ENCODE measurements at regions not wholly inside any gene's neighbourhood (a gene's known extent, or its start where the extent isn't known, plus 50 kb on each side); places are given as distances from the start of the nearest gene placed in this dataset.
"Not testable (repeated sequence)": the region's sequence is repeated elsewhere in the genome, so short reads cannot be mapped to it uniquely, and the experiment has no call there.

GRCh38 chr3:194879126-194879877, 193.6 kb downstream of the FAM43A start:
- Histone ChIP-seq H3K9me3 (ENCODE audit: low read depth, low read length) (peaks cover 8% of the 10 kb centered on the region), H3K27ac (no peak overlapping the region), H3K9ac (ENCODE audit: insufficient read length) (no peak overlapping the region), H3K4me3 (no peak overlapping the region), H3K36me3 (ENCODE audit: insufficient read depth, low read length) (no peaks in the 10 kb centered on the region)
- TF ChIP-seq FOXP2 (optimal IDR thresholded peaks at IDR 0.05; ENCODE audit: control extremely low read depth, extremely low read length, insufficient read depth) (no peak), EZH2 (IDR thresholded peaks at IDR 0.05) (no peak), POLR2AphosphoS5 (IDR thresholded peaks at IDR 0.05; ENCODE audit: borderline replicate concordance, low read depth, low read length) (no peak)
- DNase-seq (ENCODE audit: low read depth, low spot score), result no peak

GRCh38 chr3:194879991-194880939, 194.6 kb downstream of the FAM43A start:
- TF ChIP-seq FOXP2 (optimal IDR thresholded peaks at IDR 0.05; ENCODE audit: control extremely low read depth, extremely low read length, insufficient read depth) (no peak), EZH2 (IDR thresholded peaks at IDR 0.05) (no peak), POLR2AphosphoS5 (IDR thresholded peaks at IDR 0.05; ENCODE audit: borderline replicate concordance, low read depth, low read length) (no peak)
- Histone ChIP-seq H3K4me3 (no peak overlapping the region), H3K9ac (ENCODE audit: insufficient read length) (no peak overlapping the region), H3K9me3 (ENCODE audit: low read depth, low read length) (peaks cover 8% of the 10 kb centered on the region), H3K27ac (no peak overlapping the region), H3K36me3 (ENCODE audit: insufficient read depth, low read length) (no peaks in the 10 kb centered on the region)
- no peak for DNase-seq (ENCODE audit: low read depth, low spot score)

GRCh38 chr3:194880940-194881925, 195.6 kb downstream of the FAM43A start:
- no peak for TF ChIP-seq POLR2AphosphoS5 (IDR thresholded peaks at IDR 0.05; ENCODE audit: borderline replicate concordance, low read depth, low read length)
- TF ChIP-seq FOXP2 (optimal IDR thresholded peaks at IDR 0.05; ENCODE audit: control extremely low read depth, extremely low read length, insufficient read depth), result no peak
- TF ChIP-seq EZH2 (IDR thresholded peaks at IDR 0.05), result no peak
- H3K36me3 ChIP-seq (ENCODE audit: insufficient read depth, low read length), result no peaks in the 10 kb centered on the region
- no peak for DNase-seq (ENCODE audit: low read depth, low spot score)
- H3K27ac ChIP-seq, result no peak overlapping the region
- H3K9ac ChIP-seq (ENCODE audit: insufficient read length), result no peak overlapping the region
- H3K9me3 ChIP-seq (ENCODE audit: low read depth, low read length), result peaks cover 8% of the 10 kb centered on the region
- no peak overlapping the region for H3K4me3 ChIP-seq

- no peak for DNase-seq (ENCODE audit: low read depth, low spot score)
- no peak overlapping the region for H3K27ac ChIP-seq
- TF ChIP-seq FOXP2 (optimal IDR thresholded peaks at IDR 0.05; ENCODE audit: control extremely low read depth, extremely low read length, insufficient read depth), result no peak
- no peak for TF ChIP-seq POLR2AphosphoS5 (IDR thresholded peaks at IDR 0.05; ENCODE audit: borderline replicate concordance, low read depth, low read length)
- TF ChIP-seq EZH2 (IDR thresholded peaks at IDR 0.05), result no peak
- no peak overlapping the region for H3K4me3 ChIP-seq
- H3K9me3 ChIP-seq (ENCODE audit: low read depth, low read length), result peaks cover 8% of the 10 kb centered on the region
- no peak overlapping the region for H3K9ac ChIP-seq (ENCODE audit: insufficient read length)
- H3K36me3 ChIP-seq (ENCODE audit: insufficient read depth, low read length), result no peaks in the 10 kb centered on the region
These were observed 199.1 kb downstream of the FAM43A start for GRCh38 chr3:194884649-194885315.

GRCh38 chr3:194885766-194886165, 200.1 kb downstream of the FAM43A start:
- no peaks in the 10 kb centered on the region for H3K36me3 ChIP-seq (ENCODE audit: insufficient read depth, low read length)
- no peak for DNase-seq (ENCODE audit: low read depth, low spot score)
- no peak overlapping the region for H3K4me3 ChIP-seq
- no peak overlapping the region for H3K9ac ChIP-seq (ENCODE audit: insufficient read length)
- no peak overlapping the region for H3K27ac ChIP-seq
- TF ChIP-seq EZH2 (IDR thresholded peaks at IDR 0.05), result no peak
- TF ChIP-seq FOXP2 (optimal IDR thresholded peaks at IDR 0.05; ENCODE audit: control extremely low read depth, extremely low read length, insufficient read depth), result no peak
- no peak for TF ChIP-seq POLR2AphosphoS5 (IDR thresholded peaks at IDR 0.05; ENCODE audit: borderline replicate concordance, low read depth, low read length)
- H3K9me3 ChIP-seq (ENCODE audit: low read depth, low read length), result peaks cover 8% of the 10 kb centered on the region

GRCh38 chr3:194886836-194887235, 201.2 kb downstream of the FAM43A start:
- TF ChIP-seq EZH2 (IDR thresholded peaks at IDR 0.05) (no peak), POLR2AphosphoS5 (IDR thresholded peaks at IDR 0.05; ENCODE audit: borderline replicate concordance, low read depth, low read length) (no peak), FOXP2 (optimal IDR thresholded peaks at IDR 0.05; ENCODE audit: control extremely low read depth, extremely low read length, insufficient read depth) (no peak)
- Histone ChIP-seq H3K9ac (ENCODE audit: insufficient read length) (no peak overlapping the region), H3K9me3 (ENCODE audit: low read depth, low read length) (peaks cover 8% of the 10 kb centered on the region), H3K27ac (no peak overlapping the region), H3K4me3 (no peak overlapping the region), H3K36me3 (ENCODE audit: insufficient read depth, low read length) (no peaks in the 10 kb centered on the region)
- no peak for DNase-seq (ENCODE audit: low read depth, low spot score)

GRCh38 chr3:194888062-194888461, 202.4 kb downstream of the FAM43A start:
- H3K4me3 ChIP-seq; H3K36me3 ChIP-seq (ENCODE audit: insufficient read depth, low read length); DNase-seq (ENCODE audit: low read depth, low spot score); H3K9ac ChIP-seq (ENCODE audit: insufficient read length); H3K9me3 ChIP-seq (ENCODE audit: low read depth, low read length); H3K27ac ChIP-seq: not testable (repeated sequence)

All from SK-N-MC (cell line).